ENCODE measurements at regions not wholly inside any gene's neighbourhood (a gene's known extent, or its start where the extent isn't known, plus 50 kb on each side); places are given as distances from the start of the nearest gene placed in this dataset.

GRCh38 chr14:87014856-87015255, 978.1 kb downstream of the GALC start:
- TF ChIP-seq CTCF (IDR thresholded peaks at IDR 0.05; ENCODE audit: unreplicated experiment), result no peak
- no peaks in the 10 kb centered on the region for H3K36me3 Mint-ChIP-seq (ENCODE audit: insufficient read depth, unreplicated experiment)
- intact Hi-C loops (cut with micrococcal nuclease; ENCODE audit: unreplicated experiment), result no loop called here
- H3K4me1 Mint-ChIP-seq (ENCODE audit: low read depth, unreplicated experiment), result no peaks in the 10 kb centered on the region
- no peaks in the 10 kb centered on the region for H3K9me3 Mint-ChIP-seq (ENCODE audit: low read depth, unreplicated experiment)
- H3K4me3 Mint-ChIP-seq (ENCODE audit: low read depth, unreplicated experiment), result no peak overlapping the region
- BruUV-seq (replicated peaks), result no TSS peak
- CTCF ChIA-PET, result no interaction called here
- H3K27ac Mint-ChIP-seq (ENCODE audit: unreplicated experiment), result no peak overlapping the region
- no peak for DNase-seq
- no peaks in the 10 kb centered on the region for H3K27me3 Mint-ChIP-seq (ENCODE audit: unreplicated experiment)

- no peak for TF ChIP-seq CTCF (IDR thresholded peaks at IDR 0.05; ENCODE audit: unreplicated experiment)
- intact Hi-C loops (cut with micrococcal nuclease; ENCODE audit: unreplicated experiment), result no loop called here
- Mint-ChIP-seq H3K4me1 (ENCODE audit: low read depth, unreplicated experiment) (no peaks in the 10 kb centered on the region), H3K4me3 (ENCODE audit: low read depth, unreplicated experiment) (no peak overlapping the region), H3K36me3 (ENCODE audit: insufficient read depth, unreplicated experiment) (no peaks in the 10 kb centered on the region), H3K27me3 (ENCODE audit: unreplicated experiment) (no peaks in the 10 kb centered on the region), H3K27ac (ENCODE audit: unreplicated experiment) (no peak overlapping the region), H3K9me3 (ENCODE audit: low read depth, unreplicated experiment) (no peaks in the 10 kb centered on the region)
- no peak for DNase-seq
- BruUV-seq (replicated peaks), result no TSS peak
- CTCF ChIA-PET, result no interaction called here
These were observed 979.4 kb downstream of the GALC start for GRCh38 chr14:87013583-87013982.

- intact Hi-C loops (cut with micrococcal nuclease; ENCODE audit: unreplicated experiment), result no loop called here
- TF ChIP-seq CTCF (IDR thresholded peaks at IDR 0.05; ENCODE audit: unreplicated experiment), result no peak
- no TSS peak for BruUV-seq (replicated peaks)
- no peaks in the 10 kb centered on the region for H3K4me1 Mint-ChIP-seq (ENCODE audit: low read depth, unreplicated experiment)
- no peak overlapping the region for H3K4me3 Mint-ChIP-seq (ENCODE audit: low read depth, unreplicated experiment)
- H3K36me3 Mint-ChIP-seq (ENCODE audit: insufficient read depth, unreplicated experiment), result no peaks in the 10 kb centered on the region
- H3K27me3 Mint-ChIP-seq (ENCODE audit: unreplicated experiment), result no peaks in the 10 kb centered on the region
- CTCF ChIA-PET, result no interaction called here
- peaks cover 2% of the 10 kb centered on the region for H3K9me3 Mint-ChIP-seq (ENCODE audit: low read depth, unreplicated experiment)
- no peak overlapping the region for H3K27ac Mint-ChIP-seq (ENCODE audit: unreplicated experiment)
- DNase-seq, result no peak
These were observed 984.0 kb downstream of the GALC start for GRCh38 chr14:87008965-87009364.

- H3K27me3 Mint-ChIP-seq (ENCODE audit: unreplicated experiment), result no peaks in the 10 kb centered on the region
- intact Hi-C loops (cut with micrococcal nuclease; ENCODE audit: unreplicated experiment), result no loop called here
- no peak overlapping the region for H3K4me3 Mint-ChIP-seq (ENCODE audit: low read depth, unreplicated experiment)
- no TSS peak for BruUV-seq (replicated peaks)
- CTCF ChIA-PET, result interaction anchor here (0.6 kb wide), 1 partner anchor 8 kb away, joined by 3 read pairs; no protein-coding TSS in a partner anchor
- no peak overlapping the region for H3K27ac Mint-ChIP-seq (ENCODE audit: unreplicated experiment)
- peaks cover 2% of the 10 kb centered on the region for H3K9me3 Mint-ChIP-seq (ENCODE audit: low read depth, unreplicated experiment)
- no peaks in the 10 kb centered on the region for H3K36me3 Mint-ChIP-seq (ENCODE audit: insufficient read depth, unreplicated experiment)
- TF ChIP-seq CTCF (IDR thresholded peaks at IDR 0.05; ENCODE audit: unreplicated experiment), result no peak
- no peaks in the 10 kb centered on the region for H3K4me1 Mint-ChIP-seq (ENCODE audit: low read depth, unreplicated experiment)
- no peak for DNase-seq
These were observed 987.7 kb downstream of the GALC start for GRCh38 chr14:87005280-87005679.

GRCh38 chr14:87002776-87003175, 990.2 kb downstream of the GALC start:
- no peaks in the 10 kb centered on the region for H3K9me3 Mint-ChIP-seq (ENCODE audit: low read depth, unreplicated experiment)
- BruUV-seq (replicated peaks), result no TSS peak
- intact Hi-C loops (cut with micrococcal nuclease; ENCODE audit: unreplicated experiment), result no loop called here
- CTCF ChIA-PET, result no interaction called here
- DNase-seq, result no peak
- H3K4me3 Mint-ChIP-seq (ENCODE audit: low read depth, unreplicated experiment), result no peak overlapping the region
- no peaks in the 10 kb centered on the region for H3K27me3 Mint-ChIP-seq (ENCODE audit: unreplicated experiment)
- H3K4me1 Mint-ChIP-seq (ENCODE audit: low read depth, unreplicated experiment), result no peaks in the 10 kb centered on the region
- TF ChIP-seq CTCF (IDR thresholded peaks at IDR 0.05; ENCODE audit: unreplicated experiment), result no peak
- H3K27ac Mint-ChIP-seq (ENCODE audit: unreplicated experiment), result no peak overlapping the region
- no peaks in the 10 kb centered on the region for H3K36me3 Mint-ChIP-seq (ENCODE audit: insufficient read depth, unreplicated experiment)

All from Calu3 (cell line).